AG04450 (cell line): ENCODE measurements at regions not wholly inside any gene's neighbourhood (a gene's known extent, or its start where the extent isn't known, plus 50 kb on each side); places are given as distances from the start of the nearest gene placed in this dataset.

ENCODE experiments used
- CTCF ChIA-PET: fragments of 300-600, 350-600 bp; formaldehyde crosslinking; extraction: SDS; loops from one replicate; lab custom pipeline; 2022; ENCODE audit warnings: antibody characterized with exemption, inconsistent platforms; lab: Charles Lee
- POLR2A ChIA-PET: fragments of 350-600 bp; formaldehyde crosslinking; extraction: SDS; loops from one replicate; lab custom pipeline; 2021; ENCODE audit warnings: antibody characterized with exemption, inconsistent platforms; lab: Yijun Ruan, JAX
- DNase-seq: peaks from one replicate; pipeline ENCODE4 v3.0.0-alpha.2; 2011; ENCODE audit warnings: low read depth, low spot score
- H3K27ac ChIP-seq: one replicate; pipeline ENCODE4 v1.5.1; 2012; ENCODE audit warnings: low read depth, low read length, control low read depth
- H3K27me3 ChIP-seq: one replicate; pipeline ENCODE4 v1.6.0; 2012; ENCODE audit warnings: low read length; ENCODE audit not compliant: control insufficient read depth, insufficient read depth
- H3K4me3 ChIP-seq: 2 replicates; pipeline ENCODE4 v1.5.1; 2011; ENCODE audit warnings: mild to moderate bottlenecking, low read depth, low read length, control low read depth
- H3K9me3 ChIP-seq: 2 replicates; pipeline ENCODE4 v1.5.1; 2012; ENCODE audit warnings: low read length; ENCODE audit not compliant: control insufficient read depth, insufficient read depth
- CTCF ChIP-seq: IDR thresholded peaks from 2 replicates; pipeline ENCODE4 v1.5.1; 2011; ENCODE audit warnings: low read depth, low read length, control low read depth, inconsistent platforms

GRCh38 chr7:109003742-109004141 is 434.1 kb downstream of the DNAJB9 start:
- CTCF ChIA-PET, result no interaction called here
- H3K9me3 ChIP-seq, result no peaks in the 10 kb centered on the region
- no peak overlapping the region for H3K27ac ChIP-seq
- no peak for DNase-seq
- no peak for TF ChIP-seq CTCF
- POLR2A ChIA-PET, result no interaction called here
- H3K4me3 ChIP-seq, result no peak overlapping the region
- no peaks in the 10 kb centered on the region for H3K27me3 ChIP-seq

GRCh38 chr7:109009636-109010035 is 440.0 kb downstream of the DNAJB9 start:
- Histone ChIP-seq H3K27me3 (no peaks in the 10 kb centered on the region), H3K9me3 (no peaks in the 10 kb centered on the region), H3K27ac (no peak overlapping the region), H3K4me3 (no peak overlapping the region)
- DNase-seq, result no peak
- ChIA-PET CTCF (no interaction called here), POLR2A (no interaction called here)
- TF ChIP-seq CTCF, result no peak

- TF ChIP-seq CTCF, result no peak
- Histone ChIP-seq H3K9me3 (peaks cover 8% of the 10 kb centered on the region), H3K27me3 (no peaks in the 10 kb centered on the region), H3K4me3 (no peak overlapping the region), H3K27ac (no peak overlapping the region)
- ChIA-PET CTCF (no interaction called here), POLR2A (no interaction called here)
- no peak for DNase-seq
Measured at GRCh38 chr7:109020251-109020650, 450.6 kb downstream of the DNAJB9 start.

GRCh38 chr7:109021390-109021789 is 451.7 kb downstream of the DNAJB9 start:
- DNase-seq, result no peak
- Histone ChIP-seq H3K27ac (no peak overlapping the region), H3K27me3 (no peaks in the 10 kb centered on the region), H3K9me3 (peaks cover 8% of the 10 kb centered on the region), H3K4me3 (no peak overlapping the region)
- ChIA-PET POLR2A (no interaction called here), CTCF (no interaction called here)
- no peak for TF ChIP-seq CTCF

GRCh38 chr7:109029866-109030265 is 460.2 kb downstream of the DNAJB9 start:
- no peaks in the 10 kb centered on the region for H3K27me3 ChIP-seq
- no peak for DNase-seq
- CTCF ChIA-PET, result no interaction called here
- no peak overlapping the region for H3K27ac ChIP-seq
- no peak for TF ChIP-seq CTCF
- peaks cover 3% of the 10 kb centered on the region; the same call in 1 of the 2 replicates for H3K9me3 ChIP-seq
- POLR2A ChIA-PET, result no interaction called here
- no peak overlapping the region for H3K4me3 ChIP-seq
